ENCODE measurements at regions not wholly inside any gene's neighbourhood (a gene's known extent, or its start where the extent isn't known, plus 50 kb on each side); places are given as distances from the start of the nearest gene placed in this dataset.
"Not testable (repeated sequence)": the region's sequence is repeated elsewhere in the genome, so short reads cannot be mapped to it uniquely, and the experiment has no call there.

DNA sequence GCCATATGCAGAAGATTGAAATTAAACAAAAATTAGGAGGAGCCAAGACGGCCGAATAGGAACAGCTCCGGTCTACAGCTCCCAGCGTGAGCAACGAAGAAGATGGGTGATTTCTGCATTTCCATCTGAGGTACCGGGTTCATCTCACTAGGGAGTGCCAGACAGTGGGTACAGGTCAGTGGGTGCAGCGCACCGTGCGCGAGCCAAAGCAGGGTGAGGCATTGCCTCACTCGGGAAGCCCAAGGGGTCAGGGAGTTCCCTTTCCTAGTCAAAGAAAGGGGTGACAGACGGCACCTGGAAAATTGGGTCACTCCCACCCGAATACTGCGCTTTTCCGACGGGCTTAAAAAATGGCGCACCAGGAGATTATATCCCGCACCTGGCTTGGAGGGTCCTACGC is 379.0 kb upstream of the CLEC14A start:
- TF ChIP-seq EGR1 (IDR thresholded peaks at IDR 0.05; ENCODE audit: borderline replicate concordance, low read depth, low read length); POLR2AphosphoS5 (IDR thresholded peaks at IDR 0.05; ENCODE audit: low read depth, low read length); CTCF (IDR thresholded peaks at IDR 0.05; ENCODE audit: control extremely low read depth in 1 of 3, insufficient read depth in 1 of 3, low read depth in 1 of 3, low read length in 3 of 3); TAF1 (IDR thresholded peaks at IDR 0.05; ENCODE audit: low read depth, low read length); CEBPB (IDR thresholded peaks at IDR 0.05; ENCODE audit: low read depth, low read length); HDAC2 (IDR thresholded peaks at IDR 0.05; ENCODE audit: borderline replicate concordance in 1 of 2, low read depth in 2 of 2, low read length in 2 of 2); JUND (IDR thresholded peaks at IDR 0.05; ENCODE audit: low read length); GTF2F1 (IDR thresholded peaks at IDR 0.05; ENCODE audit: borderline replicate concordance, low read depth, low read length); ATF2 (IDR thresholded peaks at IDR 0.05; ENCODE audit: low read length); SAP30 (IDR thresholded peaks at IDR 0.05; ENCODE audit: insufficient read depth, insufficient replicate concordance, low read length); POLR2A (IDR thresholded peaks at IDR 0.05; ENCODE audit: control extremely low read depth in 1 of 2, low read depth in 2 of 2, low read length in 2 of 2); EP300 (IDR thresholded peaks at IDR 0.05; ENCODE audit: borderline replicate concordance in 1 of 2, low read depth in 2 of 2, low read length in 2 of 2); CREB1 (IDR thresholded peaks at IDR 0.05): not testable (repeated sequence)

All from H1 (cell line).